NCI-H345 (cell line): ENCODE measurements at regions not wholly inside any gene's neighbourhood (a gene's known extent, or its start where the extent isn't known, plus 50 kb on each side); places are given as distances from the start of the nearest gene placed in this dataset.

ENCODE experiments used
- DNase-seq: peaks from one replicate; lab custom pipeline; 2025; lab: John Stamatoyannopoulos, UW

GRCh38 chr6:101296169-101296960 lies 97.1 kb upstream of the GRIK2 start:
- DNase-seq = no peak

GRCh38 chr6:101302593-101302992 lies 90.9 kb upstream of the GRIK2 start:
- no peak for DNase-seq

- DNase-seq = no peak
These were observed 90.0 kb upstream of the GRIK2 start for GRCh38 chr6:101303495-101303894.

- DNase-seq = no peak
These were observed 80.9 kb upstream of the GRIK2 start for GRCh38 chr6:101312652-101313051.

GRCh38 chr6:101322921-101323320 lies 70.6 kb upstream of the GRIK2 start:
- no peak for DNase-seq

- DNase-seq = no peak
These were observed 67.1 kb upstream of the GRIK2 start for GRCh38 chr6:101326411-101326810.

GRCh38 chr6:101341926-101342325 lies 51.6 kb upstream of the GRIK2 start:
- DNase-seq = no peak
